D721Med (cell line): ENCODE measurements at regions not wholly inside any gene's neighbourhood (a gene's known extent, or its start where the extent isn't known, plus 50 kb on each side); places are given as distances from the start of the nearest gene placed in this dataset.

Experiments used
- DNase-seq: peaks from one replicate; pipeline ENCODE4 v3.0.0; 2011; ENCODE audit warnings: low spot score; ENCODE audit not compliant: insufficient read length
- FAIRE-seq: peaks from 2 replicates; lab custom pipeline; 2011; peaks lifted over from hg19 to GRCh38; lab: Jason Lieb, UNC
- TF ChIP-seq, protein P1 (sequence below): IDR thresholded peaks from 2 replicates; pipeline ENCODE4 v1.5.1; 2012; ENCODE audit warnings: mild to moderate bottlenecking, control low read depth; ENCODE audit not compliant: insufficient read depth; ENCODE audit errors: missing control alignments

DNA sequence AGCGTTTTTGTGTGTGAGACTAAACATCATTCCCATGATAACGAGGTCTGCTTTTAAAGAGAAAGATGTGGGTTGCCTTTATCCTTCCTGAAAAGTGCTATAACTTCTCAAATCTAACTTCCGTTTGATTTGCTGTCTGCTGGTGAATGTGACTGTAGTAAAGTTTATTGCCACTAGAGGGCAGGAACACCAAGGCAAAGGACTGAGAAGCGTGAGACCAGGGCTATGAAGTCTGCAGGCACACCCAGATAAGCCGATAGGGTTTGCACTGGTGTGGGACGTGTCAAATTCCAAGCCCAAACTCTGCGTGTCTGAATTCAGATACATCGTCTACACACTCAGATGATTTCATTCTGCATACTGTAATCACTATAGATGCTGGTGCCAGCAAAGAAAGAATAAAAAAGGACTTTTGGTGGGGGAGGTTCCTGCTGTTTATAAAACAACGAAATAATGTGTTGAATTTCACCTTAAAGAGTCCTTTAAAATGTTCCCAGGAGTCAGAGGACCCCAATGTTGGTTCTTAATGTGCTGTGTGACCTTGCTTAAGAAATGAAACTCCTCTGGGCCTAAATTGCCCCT, 87.2 kb downstream of the PTTG1 start:
- peak; percentile 41 for DNase-seq
- TF ChIP-seq, protein P1, sequence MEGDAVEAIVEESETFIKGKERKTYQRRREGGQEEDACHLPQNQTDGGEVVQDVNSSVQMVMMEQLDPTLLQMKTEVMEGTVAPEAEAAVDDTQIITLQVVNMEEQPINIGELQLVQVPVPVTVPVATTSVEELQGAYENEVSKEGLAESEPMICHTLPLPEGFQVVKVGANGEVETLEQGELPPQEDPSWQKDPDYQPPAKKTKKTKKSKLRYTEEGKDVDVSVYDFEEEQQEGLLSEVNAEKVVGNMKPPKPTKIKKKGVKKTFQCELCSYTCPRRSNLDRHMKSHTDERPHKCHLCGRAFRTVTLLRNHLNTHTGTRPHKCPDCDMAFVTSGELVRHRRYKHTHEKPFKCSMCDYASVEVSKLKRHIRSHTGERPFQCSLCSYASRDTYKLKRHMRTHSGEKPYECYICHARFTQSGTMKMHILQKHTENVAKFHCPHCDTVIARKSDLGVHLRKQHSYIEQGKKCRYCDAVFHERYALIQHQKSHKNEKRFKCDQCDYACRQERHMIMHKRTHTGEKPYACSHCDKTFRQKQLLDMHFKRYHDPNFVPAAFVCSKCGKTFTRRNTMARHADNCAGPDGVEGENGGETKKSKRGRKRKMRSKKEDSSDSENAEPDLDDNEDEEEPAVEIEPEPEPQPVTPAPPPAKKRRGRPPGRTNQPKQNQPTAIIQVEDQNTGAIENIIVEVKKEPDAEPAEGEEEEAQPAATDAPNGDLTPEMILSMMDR: peak; percentile 97
- FAIRE-seq: peak; percentile 78

GRCh38 chr5:160511280-160511929, 89.8 kb downstream of the PTTG1 start:
- TF ChIP-seq, protein P1: no peak
- DNase-seq (no peak), FAIRE-seq (no peak)
